HCT116 (cell line): ENCODE measurements at regions not wholly inside any gene's neighbourhood (a gene's known extent, or its start where the extent isn't known, plus 50 kb on each side); places are given as distances from the start of the nearest gene placed in this dataset.
"Not testable (repeated sequence)": the region's sequence is repeated elsewhere in the genome, so short reads cannot be mapped to it uniquely, and the experiment has no call there.

Experiments used
- EGR1 ChIP-seq: IDR thresholded peaks from 2 replicates; pipeline ENCODE4 v1.6.1; 2012; ENCODE audit warnings: low read depth
- EZH2 ChIP-seq: fragments of 200-600 bp; sonication (generic); IDR thresholded peaks from 2 replicates; pipeline ENCODE4 v1.6.1; 2017; ENCODE audit warnings: antibody characterized with exemption, mixed run types
- EZH2phosphoT487 ChIP-seq: fragments of 200-600 bp; IDR thresholded peaks from 2 replicates; pipeline ENCODE4 v1.6.1; 2018; ENCODE audit warnings: antibody characterized with exemption, borderline replicate concordance
- POLR2AphosphoS5 ChIP-seq: IDR thresholded peaks from 2 replicates; pipeline ENCODE4 v1.6.1; 2011; ENCODE audit warnings: mild to moderate bottlenecking, low read depth, low read length, moderate library complexity
- RAD21 ChIP-seq: IDR thresholded peaks from 2 replicates; pipeline ENCODE4 v1.6.1; 2012; ENCODE audit warnings: low read depth, mild to moderate bottlenecking
- TF ChIP-seq, protein P1 (sequence below), 3 experiments: fragments of 200-600 bp in 1 of 3; sonication (generic) in 1 of 3; IDR thresholded peaks in 2 of 3; conservative IDR thresholded peaks in 1 of 3; 2 replicates each; pipeline ENCODE4 v1.5.1; 2012 to 2017; ENCODE audit warnings: low read depth in 2 of 3, low read length in 2 of 3, antibody characterized with exemption in 1 of 3, borderline replicate concordance in 1 of 3, control low read depth in 1 of 3, mild to moderate bottlenecking in 1 of 3, mixed read lengths in 1 of 3, mixed run types in 1 of 3, moderate library complexity in 1 of 3; ENCODE audit not compliant: insufficient read depth in 1 of 3

DNA sequence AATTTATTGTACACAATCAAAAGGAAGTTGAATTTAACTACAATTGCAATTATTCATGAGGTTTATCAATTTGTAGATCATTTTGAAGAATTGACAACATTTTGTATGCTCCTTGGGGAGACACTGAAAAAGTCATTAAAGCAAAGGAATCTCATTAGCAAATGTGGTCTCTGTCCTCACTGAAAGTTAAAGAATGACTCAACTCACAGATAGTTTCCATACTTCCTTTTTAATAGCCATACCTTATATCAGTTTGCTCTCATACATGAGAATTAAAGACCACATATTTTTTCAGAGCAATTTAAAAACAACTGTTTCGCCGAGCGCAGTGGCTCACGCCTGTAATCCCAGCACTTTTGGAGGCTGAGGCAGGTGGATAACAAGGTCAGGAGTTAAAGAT is 55.1 kb upstream of the KIF2A start:
- not testable (repeated sequence) for TF ChIP-seq EZH2phosphoT487, EGR1, EZH2, POLR2AphosphoS5, RAD21
- TF ChIP-seq, protein P1, sequence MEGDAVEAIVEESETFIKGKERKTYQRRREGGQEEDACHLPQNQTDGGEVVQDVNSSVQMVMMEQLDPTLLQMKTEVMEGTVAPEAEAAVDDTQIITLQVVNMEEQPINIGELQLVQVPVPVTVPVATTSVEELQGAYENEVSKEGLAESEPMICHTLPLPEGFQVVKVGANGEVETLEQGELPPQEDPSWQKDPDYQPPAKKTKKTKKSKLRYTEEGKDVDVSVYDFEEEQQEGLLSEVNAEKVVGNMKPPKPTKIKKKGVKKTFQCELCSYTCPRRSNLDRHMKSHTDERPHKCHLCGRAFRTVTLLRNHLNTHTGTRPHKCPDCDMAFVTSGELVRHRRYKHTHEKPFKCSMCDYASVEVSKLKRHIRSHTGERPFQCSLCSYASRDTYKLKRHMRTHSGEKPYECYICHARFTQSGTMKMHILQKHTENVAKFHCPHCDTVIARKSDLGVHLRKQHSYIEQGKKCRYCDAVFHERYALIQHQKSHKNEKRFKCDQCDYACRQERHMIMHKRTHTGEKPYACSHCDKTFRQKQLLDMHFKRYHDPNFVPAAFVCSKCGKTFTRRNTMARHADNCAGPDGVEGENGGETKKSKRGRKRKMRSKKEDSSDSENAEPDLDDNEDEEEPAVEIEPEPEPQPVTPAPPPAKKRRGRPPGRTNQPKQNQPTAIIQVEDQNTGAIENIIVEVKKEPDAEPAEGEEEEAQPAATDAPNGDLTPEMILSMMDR (IDR thresholded peaks at IDR 0.05 in 2 of 3, conservative IDR thresholded peaks at IDR 0.05 in 1 of 3; ENCODE audit: borderline replicate concordance in 1 of 3, insufficient read depth in 1 of 3, low read depth in 2 of 3, low read length in 2 of 3) = not testable (repeated sequence)
